ENCODE measurements at regions not wholly inside any gene's neighbourhood (a gene's known extent, or its start where the extent isn't known, plus 50 kb on each side); places are given as distances from the start of the nearest gene placed in this dataset.

- DNase-seq, result no peak
These were observed 98.8 kb downstream of the DUSP6 start for GRCh38 chr12:89253488-89253887.

GRCh38 chr12:89252284-89252683 lies 100.0 kb downstream of the DUSP6 start:
- no peak for DNase-seq

- DNase-seq, result no peak
These were observed 100.7 kb downstream of the DUSP6 start for GRCh38 chr12:89251342-89252271.

- DNase-seq, result no peak
These were observed 101.7 kb downstream of the DUSP6 start for GRCh38 chr12:89250636-89251035.

- DNase-seq, result no peak
These were observed 102.1 kb downstream of the DUSP6 start for GRCh38 chr12:89250213-89250612.

GRCh38 chr12:89247967-89248366 lies 104.3 kb downstream of the DUSP6 start:
- no peak for DNase-seq

- DNase-seq, result no peak
These were observed 104.8 kb downstream of the DUSP6 start for GRCh38 chr12:89247541-89247942.

GRCh38 chr12:89245090-89245489 lies 107.2 kb downstream of the DUSP6 start:
- peak; percentile 17 for DNase-seq

GRCh38 chr12:89244536-89244935 lies 107.8 kb downstream of the DUSP6 start:
- DNase-seq, result no peak

- no peak for DNase-seq
These were observed 108.5 kb downstream of the DUSP6 start for GRCh38 chr12:89243771-89244170.

GRCh38 chr12:89239534-89239933 lies 112.8 kb downstream of the DUSP6 start:
- DNase-seq, result no peak

- DNase-seq, result no peak
These were observed 113.7 kb downstream of the DUSP6 start for GRCh38 chr12:89238593-89238992.

GRCh38 chr12:89237763-89238162 lies 114.5 kb downstream of the DUSP6 start:
- no peak for DNase-seq

GRCh38 chr12:89236748-89237383 lies 115.4 kb downstream of the DUSP6 start:
- no peak for DNase-seq

GRCh38 chr12:89236237-89236636 lies 116.1 kb downstream of the DUSP6 start:
- DNase-seq, result no peak

GRCh38 chr12:89235189-89235993 lies 116.9 kb downstream of the DUSP6 start:
- no peak for DNase-seq

- DNase-seq, result no peak
These were observed 117.8 kb downstream of the DUSP6 start for GRCh38 chr12:89234324-89235114.

GRCh38 chr12:89231686-89232085 lies 120.6 kb downstream of the DUSP6 start:
- no peak for DNase-seq

- no peak for DNase-seq
These were observed 121.7 kb downstream of the DUSP6 start for GRCh38 chr12:89230376-89231315.

GRCh38 chr12:89228491-89228890 lies 123.8 kb downstream of the DUSP6 start:
- DNase-seq, result no peak

- DNase-seq, result no peak
These were observed 124.5 kb downstream of the DUSP6 start for GRCh38 chr12:89227774-89228173.

Data from activated T-cell treated with anti-CD3 and anti-CD28 coated beads for 4 hours (primary cell).